Activated CD8-positive, alpha-beta T cell treated with anti-CD3 and anti-CD28 coated beads for 36 hours (primary cell): ENCODE measurements at regions not wholly inside any gene's neighbourhood (a gene's known extent, or its start where the extent isn't known, plus 50 kb on each side); places are given as distances from the start of the nearest gene placed in this dataset.
A peak's percentile ranks its signal among the peaks of the same experiment; 100 is the strongest.

ENCODE experiments used
- ATAC-seq: fragments of 200-7000 bp; cut with Tn5 transposase; one replicate; pipeline ENCODE4 v1.10.0; 2021; ENCODE audit warnings: mild to moderate bottlenecking, moderate library complexity
- CTCF ChIA-PET: fragments of 350-600 bp; sonication (Branson Sonifier 250); formaldehyde crosslinking; loops from one replicate; lab custom pipeline; 2021; ENCODE audit warnings: antibody characterized with exemption; lab: Charles Lee
- POLR2A ChIA-PET: fragments of 350-600 bp; sonication (Branson Sonifier 250); formaldehyde crosslinking; loops from one replicate; lab custom pipeline; 2021; ENCODE audit warnings: antibody characterized with exemption; lab: Charles Lee
- DNase-seq: peaks from one replicate; pipeline ENCODE4 v3.0.0-alpha.2; 2020
- H3K27ac Mint-ChIP-seq: one replicate; pipeline ENCODE4 v1.8.0; 2021; ENCODE audit warnings: mild to moderate bottlenecking, mixed read lengths
- H3K27me3 Mint-ChIP-seq: one replicate; pipeline ENCODE4 v1.8.0; 2021; ENCODE audit warnings: mixed read lengths
- H3K36me3 Mint-ChIP-seq: one replicate; pipeline ENCODE4 v1.8.0; 2021; ENCODE audit warnings: low read depth, mixed read lengths
- H3K4me1 Mint-ChIP-seq: one replicate; pipeline ENCODE4 v1.8.0; 2021; ENCODE audit warnings: low read depth, mixed read lengths
- H3K4me3 Mint-ChIP-seq: one replicate; pipeline ENCODE4 v1.8.0; 2021; ENCODE audit warnings: mild to moderate bottlenecking, moderate library complexity, mixed read lengths
- H3K9me3 Mint-ChIP-seq: one replicate; pipeline ENCODE4 v1.8.0; 2021; ENCODE audit warnings: mixed read lengths
- CTCF ChIP-seq: fragments of 200-600 bp; IDR thresholded peaks from one replicate; pipeline ENCODE4 v1.8.0; 2022; ENCODE audit warnings: antibody characterized with exemption, mild to moderate bottlenecking
- intact Hi-C: fragments of 100-400 bp; cut with micrococcal nuclease; formaldehyde crosslinking; loops from one replicate; pipeline ENCODE4 v1.10.0; 2022

GRCh38 chr18:26685438-26686157, 137.2 kb upstream of the KCTD1 start:
- no peak overlapping the region for H3K4me3 Mint-ChIP-seq
- DNase-seq (no peak), ATAC-seq (no peak)
- TF ChIP-seq CTCF, result no peak
- H3K27ac Mint-ChIP-seq, result no peak overlapping the region
- H3K9me3 Mint-ChIP-seq, result no peaks in the 10 kb centered on the region
- H3K36me3 Mint-ChIP-seq, result no peaks in the 10 kb centered on the region
- CTCF ChIA-PET, result no interaction called here
- intact Hi-C loops, result no loop called here
- H3K4me1 Mint-ChIP-seq, result no peaks in the 10 kb centered on the region
- no peaks in the 10 kb centered on the region for H3K27me3 Mint-ChIP-seq
- POLR2A ChIA-PET, result no interaction called here

- Mint-ChIP-seq H3K4me3 (no peak overlapping the region), H3K9me3 (peaks cover 2% of the 10 kb centered on the region), H3K27ac (no peak overlapping the region), H3K36me3 (no peaks in the 10 kb centered on the region), H3K4me1 (no peaks in the 10 kb centered on the region), H3K27me3 (no peaks in the 10 kb centered on the region)
- POLR2A ChIA-PET, result no interaction called here
- ATAC-seq (no peak), DNase-seq (no peak)
- intact Hi-C loops, result no loop called here
- TF ChIP-seq CTCF, result no peak
- CTCF ChIA-PET, result no interaction called here
Measured at GRCh38 chr18:26677957-26678356, 129.6 kb upstream of the KCTD1 start.

GRCh38 chr18:26667046-26667445, 118.7 kb upstream of the KCTD1 start:
- POLR2A ChIA-PET, result no interaction called here
- Mint-ChIP-seq H3K36me3 (no peaks in the 10 kb centered on the region), H3K27ac (no peak overlapping the region), H3K9me3 (no peaks in the 10 kb centered on the region), H3K27me3 (peaks cover 4% of the 10 kb centered on the region), H3K4me3 (no peak overlapping the region), H3K4me1 (no peaks in the 10 kb centered on the region)
- no peak for TF ChIP-seq CTCF
- CTCF ChIA-PET, result no interaction called here
- intact Hi-C loops, result no loop called here
- no peak for DNase-seq
- no peak for ATAC-seq

- H3K9me3 Mint-ChIP-seq, result no peaks in the 10 kb centered on the region
- CTCF ChIA-PET, result no interaction called here
- H3K27me3 Mint-ChIP-seq, result peaks cover 21% of the 10 kb centered on the region
- H3K4me3 Mint-ChIP-seq, result no peak overlapping the region
- no peak overlapping the region for H3K27ac Mint-ChIP-seq
- H3K36me3 Mint-ChIP-seq, result no peaks in the 10 kb centered on the region
- TF ChIP-seq CTCF, result no peak
- no peak for DNase-seq
- ATAC-seq, result no peak
- intact Hi-C loops, result no loop called here
- H3K4me1 Mint-ChIP-seq, result no peaks in the 10 kb centered on the region
- POLR2A ChIA-PET, result interaction anchor here (0.6 kb wide), 1 partner anchor 482 kb away, joined by 5 read pairs; no protein-coding TSS in a partner anchor
Measured at GRCh38 chr18:26662996-26663395, 114.6 kb upstream of the KCTD1 start.

- ATAC-seq, result no peak
- Mint-ChIP-seq H3K27me3 (peaks cover 54% of the 10 kb centered on the region), H3K27ac (no peak overlapping the region), H3K4me3 (peak overlapping the region; percentile 69), H3K4me1 (peaks cover 7% of the 10 kb centered on the region), H3K9me3 (no peaks in the 10 kb centered on the region), H3K36me3 (no peaks in the 10 kb centered on the region)
- intact Hi-C loops, result no loop called here
- TF ChIP-seq CTCF, result no peak
- CTCF ChIA-PET, result no interaction called here
- POLR2A ChIA-PET, result no interaction called here
- DNase-seq, result no peak
Measured at GRCh38 chr18:26657631-26658581, 109.6 kb upstream of the KCTD1 start.
